PFSK-1 (cell line): ENCODE measurements at regions not wholly inside any gene's neighbourhood (a gene's known extent, or its start where the extent isn't known, plus 50 kb on each side); places are given as distances from the start of the nearest gene placed in this dataset.

Source experiments
- FOXP2 ChIP-seq: optimal IDR thresholded peaks from 2 replicates; pipeline ENCODE3; 2011; ENCODE audit warnings: borderline replicate concordance, control low read depth, inconsistent platforms; ENCODE audit not compliant: insufficient read depth; ENCODE audit errors: extremely low read length, extremely low read depth
- POLR2AphosphoS5 ChIP-seq: IDR thresholded peaks from 2 replicates; pipeline ENCODE4 v1.6.1; 2012; ENCODE audit warnings: low read depth, mild to moderate bottlenecking, control low read depth, low read length, moderate library complexity
- REST ChIP-seq, 2 experiments: IDR thresholded peaks; 2 replicates each; pipeline versions ENCODE4 v1.6.1 to v1.8.0; 2011 to 2012; ENCODE audit warnings: low read depth in 2 of 2, low read length in 2 of 2, control low read depth in 1 of 2, inconsistent platforms in 1 of 2, mild to moderate bottlenecking in 1 of 2, moderate library complexity in 1 of 2; ENCODE audit not compliant: insufficient read depth in 1 of 2
- SIN3A ChIP-seq: IDR thresholded peaks from 2 replicates; pipeline ENCODE4 v1.6.1; 2012; ENCODE audit warnings: mild to moderate bottlenecking, low read length, moderate library complexity, borderline replicate concordance; ENCODE audit not compliant: insufficient read depth
- TAF1 ChIP-seq: IDR thresholded peaks from 2 replicates; pipeline ENCODE4 v1.6.1; 2012; ENCODE audit warnings: low read length, control low read depth, borderline replicate concordance; ENCODE audit not compliant: insufficient read depth

- no peak for TF ChIP-seq SIN3A
- TF ChIP-seq TAF1 = no peak
- TF ChIP-seq FOXP2 = no peak
- TF ChIP-seq REST (IDR thresholded peaks at IDR 0.05; ENCODE audit: insufficient read depth in 1 of 2, low read depth in 2 of 2, low read length in 2 of 2) = no peak
Observed at GRCh38 chr6:21382821-21383449, 210.6 kb upstream of the SOX4 start.

GRCh38 chr6:21383450-21384085 is 210.0 kb upstream of the SOX4 start:
- TF ChIP-seq SIN3A (no peak), REST (IDR thresholded peaks at IDR 0.05; ENCODE audit: insufficient read depth in 1 of 2, low read depth in 2 of 2, low read length in 2 of 2) (no peak), POLR2AphosphoS5 (no peak), FOXP2 (no peak), TAF1 (no peak)

GRCh38 chr6:21384216-21384615 is 209.3 kb upstream of the SOX4 start:
- TF ChIP-seq SIN3A (no peak), FOXP2 (no peak), REST (IDR thresholded peaks at IDR 0.05; ENCODE audit: insufficient read depth in 1 of 2, low read depth in 2 of 2, low read length in 2 of 2) (no peak), TAF1 (no peak), POLR2AphosphoS5 (no peak)

GRCh38 chr6:21386744-21387143 is 206.8 kb upstream of the SOX4 start:
- no peak for TF ChIP-seq TAF1
- no peak for TF ChIP-seq FOXP2
- no peak for TF ChIP-seq POLR2AphosphoS5
- no peak for TF ChIP-seq SIN3A
- no peak for TF ChIP-seq REST (IDR thresholded peaks at IDR 0.05; ENCODE audit: insufficient read depth in 1 of 2, low read depth in 2 of 2, low read length in 2 of 2)
